Mesenchymal stem cell (in vitro differentiated cells and primary cell): ENCODE measurements at regions not wholly inside any gene's neighbourhood (a gene's known extent, or its start where the extent isn't known, plus 50 kb on each side); places are given as distances from the start of the nearest gene placed in this dataset.

Experiments used
- DNase-seq: peaks from one replicate; pipeline ENCODE4 v3.0.0-alpha.2; 2013
- H2AFZ ChIP-seq: one replicate; pipeline ENCODE4 v1.6.1; 2013; ENCODE audit warnings: low read depth, mild to moderate bottlenecking, control low read depth, inconsistent platforms, low read length, moderate library complexity
- H2AK5ac ChIP-seq: 2 replicates; pipeline ENCODE4 v1.6.1; 2013; ENCODE audit warnings: low read length, moderate library complexity, mild to moderate bottlenecking, inconsistent platforms; ENCODE audit not compliant: severe bottlenecking
- H2BK120ac ChIP-seq: one replicate; pipeline ENCODE4 v1.6.1; 2013; ENCODE audit warnings: low read depth, mild to moderate bottlenecking, inconsistent platforms, low read length, moderate library complexity
- H2BK12ac ChIP-seq, 2 experiments: one replicate each; pipeline ENCODE4 v1.6.1; 2013; ENCODE audit warnings: inconsistent platforms in 2 of 2, low read length in 2 of 2, mild to moderate bottlenecking in 2 of 2, moderate library complexity in 2 of 2, control low read depth in 1 of 2
- H2BK15ac ChIP-seq: one replicate; pipeline ENCODE4 v1.6.1; 2013; ENCODE audit warnings: mild to moderate bottlenecking, low read depth, inconsistent platforms; ENCODE audit not compliant: poor library complexity, severe bottlenecking
- H2BK5ac ChIP-seq: 2 replicates; pipeline ENCODE4 v1.6.1; 2013; ENCODE audit warnings: low read depth, mild to moderate bottlenecking, low read length, control low read depth, inconsistent platforms; ENCODE audit not compliant: poor library complexity, severe bottlenecking
- H3K14ac ChIP-seq, 2 experiments: one replicate each; pipeline ENCODE4 v1.6.1; 2013; ENCODE audit warnings: inconsistent platforms in 2 of 2, low read length in 2 of 2, control low read depth in 1 of 2, mild to moderate bottlenecking in 1 of 2, moderate library complexity in 1 of 2
- H3K18ac ChIP-seq, 2 experiments: one replicate each; pipeline ENCODE4 v1.6.1; 2013; ENCODE audit warnings: inconsistent platforms in 2 of 2, low read length in 2 of 2, control low read depth in 1 of 2, low read depth in 1 of 2, mild to moderate bottlenecking in 1 of 2
- H3K23ac ChIP-seq, 2 experiments: one replicate each; pipeline ENCODE4 v1.6.1; 2013; ENCODE audit warnings: inconsistent platforms in 2 of 2, low read length in 2 of 2, mild to moderate bottlenecking in 2 of 2, moderate library complexity in 2 of 2, control low read depth in 1 of 2
- H3K27ac ChIP-seq: 2 replicates; pipeline ENCODE4 v1.5.1; 2013; ENCODE audit warnings: mild to moderate bottlenecking, moderate library complexity, low read length, control low read depth, inconsistent platforms; ENCODE audit not compliant: poor library complexity, severe bottlenecking
- H3K27me3 ChIP-seq, 2 experiments: 2 replicates each; pipeline versions ENCODE4 v1.6.1 to v1.7.0; 2013; ENCODE audit warnings: low read length in 2 of 2, mild to moderate bottlenecking in 2 of 2, moderate library complexity in 2 of 2, control low read depth in 1 of 2, inconsistent platforms in 1 of 2; ENCODE audit not compliant: control insufficient read depth in 1 of 2, insufficient read depth in 1 of 2
- H3K36me3 ChIP-seq, 2 experiments: 2 replicates each; pipeline versions ENCODE4 v1.6.1 to v1.7.0; 2013; ENCODE audit warnings: low read length in 2 of 2, control low read depth in 1 of 2, inconsistent platforms in 1 of 2, low read depth in 1 of 2, mild to moderate bottlenecking in 1 of 2; ENCODE audit not compliant: insufficient read depth in 2 of 2, control insufficient read depth in 1 of 2
- H3K4ac ChIP-seq, 2 experiments: one replicate each; pipeline ENCODE4 v1.6.1; 2013; ENCODE audit warnings: inconsistent platforms in 2 of 2, low read length in 2 of 2, mild to moderate bottlenecking in 2 of 2, moderate library complexity in 2 of 2, control low read depth in 1 of 2, low read depth in 1 of 2
- H3K4me1 ChIP-seq: 2 replicates; pipeline ENCODE4 v1.6.1; 2013; ENCODE audit warnings: low read depth, low read length, control low read depth; ENCODE audit not compliant: control insufficient read depth, insufficient read depth
- H3K4me2 ChIP-seq: 2 replicates; pipeline ENCODE4 v1.6.1; 2013; ENCODE audit warnings: low read length, mild to moderate bottlenecking, inconsistent platforms; ENCODE audit not compliant: poor library complexity, severe bottlenecking
- H3K4me3 ChIP-seq, 2 experiments: 2 replicates each; pipeline versions ENCODE4 v1.5.1 to v1.7.0; 2013; ENCODE audit warnings: low read length in 2 of 2, mild to moderate bottlenecking in 2 of 2, control low read depth in 1 of 2, low read depth in 1 of 2; ENCODE audit not compliant: insufficient read depth in 1 of 2
- H3K79me1 ChIP-seq: replicated peaks from 2 replicates; pipeline ENCODE4 v1.6.1; 2013; ENCODE audit warnings: mild to moderate bottlenecking, control low read depth, low read length, inconsistent platforms; ENCODE audit not compliant: poor library complexity, severe bottlenecking
- H3K9ac ChIP-seq: 2 replicates; pipeline ENCODE4 v1.7.0; 2013; ENCODE audit warnings: mild to moderate bottlenecking, low read length, moderate library complexity
- H3K9me3 ChIP-seq: 2 replicates; pipeline ENCODE4 v1.7.0; 2013; ENCODE audit warnings: mild to moderate bottlenecking, low read length; ENCODE audit not compliant: control insufficient read depth
- H4K8ac ChIP-seq: one replicate; pipeline ENCODE4 v1.6.1; 2013; ENCODE audit warnings: inconsistent platforms, mild to moderate bottlenecking, low read length, moderate library complexity
- H4K91ac ChIP-seq: one replicate; pipeline ENCODE4 v1.6.1; 2013; ENCODE audit warnings: mild to moderate bottlenecking, low read length, inconsistent platforms
- WGBS: methylation state at CpG from one replicate; pipeline ENCODE4 v1.1.7; 2013; ENCODE audit warnings: mixed read lengths; 5-methylcytosine and 5-hydroxymethylcytosine counted together

DNA sequence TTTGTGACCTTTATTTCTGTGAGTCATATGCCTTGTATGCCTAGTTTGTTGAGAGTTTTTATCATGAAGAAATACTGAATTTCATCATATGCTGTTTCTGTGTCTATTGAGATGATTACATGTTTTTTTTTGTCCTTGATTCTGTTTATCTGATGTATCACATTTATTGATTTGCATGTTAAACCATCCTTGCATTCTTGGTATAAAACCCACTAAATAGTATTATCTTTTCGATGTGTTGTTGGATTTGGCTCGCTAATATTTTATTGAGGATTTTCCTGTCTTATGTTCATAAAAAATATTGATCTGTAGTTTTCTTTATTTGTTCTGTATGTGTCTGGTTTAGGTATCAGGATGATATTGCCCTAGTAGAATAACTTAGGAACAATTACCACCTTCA, 164.7 kb upstream of the CHRM3 start:
- Histone ChIP-seq H3K9me3 (peaks cover 77% of the 10 kb centered on the region), H4K8ac (no peak overlapping the region), H2AK5ac (no peak overlapping the region), H4K91ac (no peak overlapping the region), H3K4me2 (no peak overlapping the region), H2BK15ac (no peak overlapping the region), H2BK12ac (no peak overlapping the region), H3K18ac (no peak overlapping the region), H3K27me3 (no peaks in the 10 kb centered on the region), H3K27ac (no peak overlapping the region), H2BK120ac (no peak overlapping the region), H2AFZ (no peak overlapping the region), H3K4ac (no peak overlapping the region), H3K79me1 (no peaks in the 10 kb centered on the region), H3K4me1 (no peaks in the 10 kb centered on the region), H3K9ac (no peak overlapping the region), H3K4me3 (no peak overlapping the region), H2BK5ac (no peak overlapping the region), H3K36me3 (no peaks in the 10 kb centered on the region), H3K23ac (no peak overlapping the region), H3K14ac (no peak overlapping the region)
- DNase-seq, result no peak
- WGBS, result no CpG with 5 or more reads among the region's 2 CpGs

DNA sequence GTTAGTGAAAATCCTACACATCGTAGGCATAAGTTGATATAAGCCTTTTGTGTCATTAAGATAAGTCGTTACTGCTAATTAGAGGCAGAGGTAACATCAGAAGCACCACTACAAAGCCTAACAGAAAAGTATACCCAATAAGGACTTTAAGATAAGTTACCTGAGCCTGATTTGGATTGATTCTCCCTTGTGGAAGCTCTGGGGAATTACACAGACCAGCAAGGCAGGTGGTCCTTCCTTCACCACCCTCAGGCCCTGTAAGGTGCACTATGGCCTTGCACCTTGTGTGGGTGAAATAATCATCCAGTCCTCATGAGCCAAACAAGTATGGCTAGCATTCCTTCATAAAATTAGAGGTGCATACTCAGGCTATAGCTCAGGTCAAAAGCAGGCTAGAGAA, 166.7 kb upstream of the CHRM3 start:
- no peak overlapping the region for H3K4me3 ChIP-seq
- no peaks in the 10 kb centered on the region for H3K27me3 ChIP-seq
- no peak overlapping the region for H3K4me2 ChIP-seq
- no peak overlapping the region for H2BK5ac ChIP-seq
- H3K9me3 ChIP-seq, result peaks cover 66% of the 10 kb centered on the region
- no peak for DNase-seq
- H3K4ac ChIP-seq, result no peak overlapping the region
- no peak overlapping the region for H4K91ac ChIP-seq
- H2AFZ ChIP-seq, result no peak overlapping the region
- no CpG with 5 or more reads among the region's 2 CpGs for whole genome bisulfite sequencing
- H3K23ac ChIP-seq, result no peak overlapping the region
- no peak overlapping the region for H2AK5ac ChIP-seq
- no peak overlapping the region for H3K14ac ChIP-seq
- no peak overlapping the region for H2BK15ac ChIP-seq
- H3K36me3 ChIP-seq, result no peaks in the 10 kb centered on the region
- no peak overlapping the region for H4K8ac ChIP-seq
- no peak overlapping the region for H2BK12ac ChIP-seq
- no peaks in the 10 kb centered on the region for H3K4me1 ChIP-seq
- no peak overlapping the region for H3K27ac ChIP-seq
- H3K9ac ChIP-seq, result no peak overlapping the region
- no peak overlapping the region for H2BK120ac ChIP-seq
- H3K18ac ChIP-seq, result no peak overlapping the region
- H3K79me1 ChIP-seq, result no peaks in the 10 kb centered on the region

DNA sequence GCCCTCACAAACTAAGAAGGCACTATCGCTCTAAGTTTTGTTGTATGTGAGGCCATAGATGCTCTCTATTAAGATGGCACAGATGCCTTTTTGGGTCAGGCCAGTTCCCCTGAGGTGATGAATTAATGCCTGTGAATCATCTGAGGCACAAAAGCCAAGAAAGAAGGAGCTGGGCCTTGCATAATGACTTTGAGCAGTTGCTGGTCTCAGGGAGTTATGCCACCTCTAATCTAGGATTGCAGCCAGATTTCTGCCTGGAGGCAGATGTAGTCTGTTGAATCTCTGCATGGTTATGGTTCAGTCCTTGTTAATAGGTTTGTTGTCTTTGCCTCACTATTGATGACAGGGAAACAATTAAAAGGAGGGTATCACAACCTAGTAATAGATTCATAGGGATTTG, 168.1 kb upstream of the CHRM3 start:
- no peak for DNase-seq
- peaks cover 55% of the 10 kb centered on the region for H3K9me3 ChIP-seq
- H3K4me2 ChIP-seq, result no peak overlapping the region
- H3K14ac ChIP-seq, result no peak overlapping the region
- H2BK5ac ChIP-seq, result no peak overlapping the region
- no peaks in the 10 kb centered on the region for H3K4me1 ChIP-seq
- no peak overlapping the region for H2BK15ac ChIP-seq
- no peak overlapping the region for H3K27ac ChIP-seq
- no peak overlapping the region for H2BK120ac ChIP-seq
- no peak overlapping the region for H2AFZ ChIP-seq
- H3K9ac ChIP-seq, result no peak overlapping the region
- H3K27me3 ChIP-seq, result no peaks in the 10 kb centered on the region
- no peaks in the 10 kb centered on the region for H3K79me1 ChIP-seq
- H4K91ac ChIP-seq, result no peak overlapping the region
- no peak overlapping the region for H3K4ac ChIP-seq
- no peaks in the 10 kb centered on the region for H3K36me3 ChIP-seq
- no peak overlapping the region for H3K23ac ChIP-seq
- no peak overlapping the region for H3K4me3 ChIP-seq
- no peak overlapping the region for H2AK5ac ChIP-seq
- no peak overlapping the region for H3K18ac ChIP-seq
- 100% methylated on average over 1 of the region's 1 CpG for WGBS
- H2BK12ac ChIP-seq, result no peak overlapping the region
- no peak overlapping the region for H4K8ac ChIP-seq

DNA sequence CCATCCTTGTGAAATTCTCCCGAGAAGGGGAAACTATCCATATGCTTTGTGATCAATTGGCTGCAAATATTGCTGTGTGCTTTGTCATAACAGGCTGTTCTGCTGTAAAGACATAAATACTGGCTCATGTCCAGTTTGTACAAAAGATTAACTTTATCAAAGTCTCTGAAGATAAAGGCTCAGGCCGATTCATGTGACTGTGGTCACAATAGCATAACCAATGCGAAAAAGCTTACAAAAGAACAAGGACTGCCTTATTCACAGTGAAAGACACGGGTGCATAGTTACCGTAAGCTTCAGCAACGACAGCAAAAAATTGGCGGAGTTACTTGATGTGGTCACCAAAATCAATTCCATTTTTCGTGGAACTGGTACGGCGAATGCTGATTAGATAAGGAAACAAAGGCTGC, 173.6 kb upstream of the CHRM3 start:
- no peak overlapping the region for H2AK5ac ChIP-seq
- peak overlapping the region; percentile 14 for H2AFZ ChIP-seq
- H3K23ac ChIP-seq, result no peak overlapping the region
- H3K4me1 ChIP-seq, result no peaks in the 10 kb centered on the region
- H3K4me2 ChIP-seq, result no peak overlapping the region
- H3K9ac ChIP-seq, result no peak overlapping the region
- H3K9me3 ChIP-seq, result peaks cover 17% of the 10 kb centered on the region
- no peak for DNase-seq
- no peak overlapping the region for H2BK15ac ChIP-seq
- no peaks in the 10 kb centered on the region for H3K27me3 ChIP-seq
- no peak overlapping the region for H4K91ac ChIP-seq
- no peak overlapping the region for H3K27ac ChIP-seq
- 88% methylated on average over 10 of the region's 10 CpGs for WGBS
- no peaks in the 10 kb centered on the region for H3K79me1 ChIP-seq
- H3K4me3 ChIP-seq, result no peak overlapping the region
- H2BK5ac ChIP-seq, result no peak overlapping the region
- H3K4ac ChIP-seq, result no peak overlapping the region
- H4K8ac ChIP-seq, result no peak overlapping the region
- no peak overlapping the region for H2BK120ac ChIP-seq
- no peaks in the 10 kb centered on the region for H3K36me3 ChIP-seq
- no peak overlapping the region for H2BK12ac ChIP-seq
- no peak overlapping the region for H3K14ac ChIP-seq
- H3K18ac ChIP-seq, result no peak overlapping the region
